Peyer's patch (tissue), 4 donors: ENCODE measurements at regions not wholly inside any gene's neighbourhood (a gene's known extent, or its start where the extent isn't known, plus 50 kb on each side); places are given as distances from the start of the nearest gene placed in this dataset.

Source experiments
- POLR2A ChIP-seq, 2 donors: fragments of 450-650 bp; IDR thresholded peaks; one replicate each; pipeline ENCODE4 v1.5.1; 2017; ENCODE audit warnings: antibody characterized with exemption in 2 of 2, mild to moderate bottlenecking in 2 of 2, moderate library complexity in 2 of 2
- TF ChIP-seq, protein P1 (sequence below), 6 experiments: fragments of 450-650 bp in 4 of 6; fragments of 200-600 bp in 2 of 6; sonication (generic) in 1 of 6; IDR thresholded peaks; one replicate each; pipeline ENCODE4 v1.5.1; 2017 to 2019; ENCODE audit warnings: antibody characterized with exemption in 6 of 6, mild to moderate bottlenecking in 3 of 6, moderate library complexity in 1 of 6

DNA sequence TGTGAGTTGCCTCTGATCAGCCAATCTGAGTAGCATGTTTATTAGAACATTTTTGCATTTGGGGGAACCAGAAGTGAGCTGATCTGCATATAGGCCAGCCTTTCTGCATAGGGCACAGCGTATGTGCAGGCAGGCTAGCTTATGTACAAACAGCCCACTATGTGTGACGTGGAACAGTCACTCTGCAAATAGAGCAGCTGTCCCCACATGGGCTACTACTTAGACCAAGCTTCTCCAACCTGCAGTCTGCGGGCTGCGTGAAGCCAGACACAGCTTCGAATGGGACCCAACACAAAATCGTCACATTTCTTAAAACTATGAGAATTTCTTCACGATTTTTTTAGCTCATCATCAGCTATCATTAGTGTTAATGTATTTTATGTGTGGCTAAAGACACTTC lies 134.1 kb upstream of the FAM20C start:
- TF ChIP-seq POLR2A (IDR thresholded peaks at IDR 0.05), result no peak
- TF ChIP-seq, protein P1, sequence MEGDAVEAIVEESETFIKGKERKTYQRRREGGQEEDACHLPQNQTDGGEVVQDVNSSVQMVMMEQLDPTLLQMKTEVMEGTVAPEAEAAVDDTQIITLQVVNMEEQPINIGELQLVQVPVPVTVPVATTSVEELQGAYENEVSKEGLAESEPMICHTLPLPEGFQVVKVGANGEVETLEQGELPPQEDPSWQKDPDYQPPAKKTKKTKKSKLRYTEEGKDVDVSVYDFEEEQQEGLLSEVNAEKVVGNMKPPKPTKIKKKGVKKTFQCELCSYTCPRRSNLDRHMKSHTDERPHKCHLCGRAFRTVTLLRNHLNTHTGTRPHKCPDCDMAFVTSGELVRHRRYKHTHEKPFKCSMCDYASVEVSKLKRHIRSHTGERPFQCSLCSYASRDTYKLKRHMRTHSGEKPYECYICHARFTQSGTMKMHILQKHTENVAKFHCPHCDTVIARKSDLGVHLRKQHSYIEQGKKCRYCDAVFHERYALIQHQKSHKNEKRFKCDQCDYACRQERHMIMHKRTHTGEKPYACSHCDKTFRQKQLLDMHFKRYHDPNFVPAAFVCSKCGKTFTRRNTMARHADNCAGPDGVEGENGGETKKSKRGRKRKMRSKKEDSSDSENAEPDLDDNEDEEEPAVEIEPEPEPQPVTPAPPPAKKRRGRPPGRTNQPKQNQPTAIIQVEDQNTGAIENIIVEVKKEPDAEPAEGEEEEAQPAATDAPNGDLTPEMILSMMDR (IDR thresholded peaks at IDR 0.05), result no peak
